ENCODE measurements at regions not wholly inside any gene's neighbourhood (a gene's known extent, or its start where the extent isn't known, plus 50 kb on each side); places are given as distances from the start of the nearest gene placed in this dataset.

DNA sequence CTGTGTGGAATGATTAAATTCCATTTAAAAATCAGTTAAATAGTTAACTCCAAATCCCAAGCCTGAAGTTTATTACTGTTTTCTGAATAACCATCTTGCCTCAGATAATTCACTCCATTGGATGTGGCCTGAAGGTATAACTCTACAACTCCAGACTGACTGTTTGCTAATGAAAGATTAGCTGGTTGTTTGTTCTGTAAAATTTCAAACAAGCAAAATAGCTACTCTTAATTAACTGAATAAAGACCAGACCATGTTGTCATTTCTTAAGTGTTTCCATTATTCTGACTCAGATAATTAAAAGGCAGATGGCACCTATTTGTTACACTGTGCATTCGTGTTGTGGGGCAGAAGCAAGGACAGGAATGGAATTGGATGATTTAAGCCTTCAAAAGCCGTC is 78.5 kb upstream of the DDIT4L start:
- Histone ChIP-seq H3K9me3 (ENCODE audit: insufficient read depth, low read length) (peaks cover 8% of the 10 kb centered on the region; the same call in 1 of the 2 replicates), H2AFZ (ENCODE audit: low read depth, low read length) (no peak overlapping the region), H3K4me1 (ENCODE audit: low read length) (no peaks in the 10 kb centered on the region), H3K27ac (ENCODE audit: low read length) (no peak overlapping the region), H3K27me3 (ENCODE audit: low read depth, low read length) (no peaks in the 10 kb centered on the region), H3K4me2 (ENCODE audit: low read length) (no peak overlapping the region), H3K9ac (ENCODE audit: low read length) (no peak overlapping the region), H4K20me1 (ENCODE audit: insufficient read depth, low read length) (no peaks in the 10 kb centered on the region), H3K36me3 (replicated peaks; ENCODE audit: low read depth, low read length) (no peaks in the 10 kb centered on the region), H3K4me3 (ENCODE audit: low read length) (no peak overlapping the region), H3K79me2 (ENCODE audit: low read length) (no peaks in the 10 kb centered on the region)
- no peak for TF ChIP-seq EZH2phosphoT487 (IDR thresholded peaks at IDR 0.05; ENCODE audit: low read depth)
- TF ChIP-seq, protein P1, sequence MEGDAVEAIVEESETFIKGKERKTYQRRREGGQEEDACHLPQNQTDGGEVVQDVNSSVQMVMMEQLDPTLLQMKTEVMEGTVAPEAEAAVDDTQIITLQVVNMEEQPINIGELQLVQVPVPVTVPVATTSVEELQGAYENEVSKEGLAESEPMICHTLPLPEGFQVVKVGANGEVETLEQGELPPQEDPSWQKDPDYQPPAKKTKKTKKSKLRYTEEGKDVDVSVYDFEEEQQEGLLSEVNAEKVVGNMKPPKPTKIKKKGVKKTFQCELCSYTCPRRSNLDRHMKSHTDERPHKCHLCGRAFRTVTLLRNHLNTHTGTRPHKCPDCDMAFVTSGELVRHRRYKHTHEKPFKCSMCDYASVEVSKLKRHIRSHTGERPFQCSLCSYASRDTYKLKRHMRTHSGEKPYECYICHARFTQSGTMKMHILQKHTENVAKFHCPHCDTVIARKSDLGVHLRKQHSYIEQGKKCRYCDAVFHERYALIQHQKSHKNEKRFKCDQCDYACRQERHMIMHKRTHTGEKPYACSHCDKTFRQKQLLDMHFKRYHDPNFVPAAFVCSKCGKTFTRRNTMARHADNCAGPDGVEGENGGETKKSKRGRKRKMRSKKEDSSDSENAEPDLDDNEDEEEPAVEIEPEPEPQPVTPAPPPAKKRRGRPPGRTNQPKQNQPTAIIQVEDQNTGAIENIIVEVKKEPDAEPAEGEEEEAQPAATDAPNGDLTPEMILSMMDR (IDR thresholded peaks at IDR 0.05; ENCODE audit: low read depth, low read length): no peak

DNA sequence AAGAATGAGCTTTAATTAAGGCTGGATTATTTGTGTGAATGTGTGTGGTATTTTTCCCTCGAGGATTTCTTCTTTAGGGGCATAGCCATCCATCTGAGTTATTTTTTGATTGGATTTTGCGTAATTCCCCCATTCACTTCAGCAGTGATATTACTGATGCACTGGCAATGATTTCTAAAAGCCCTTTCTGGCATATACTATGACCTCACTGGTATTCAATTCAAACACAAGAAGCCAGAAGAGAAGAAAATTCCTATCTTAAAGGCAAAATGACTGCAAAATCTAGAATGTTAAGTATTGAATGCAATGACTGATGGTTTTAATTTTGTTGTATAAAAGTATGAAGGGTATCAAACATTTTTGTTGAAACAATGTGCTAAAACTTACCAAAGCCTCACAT is 71.1 kb upstream of the DDIT4L start:
- Histone ChIP-seq H3K9ac (ENCODE audit: low read length) (no peak overlapping the region), H3K9me3 (ENCODE audit: insufficient read depth, low read length) (no peaks in the 10 kb centered on the region), H3K4me3 (ENCODE audit: low read length) (no peak overlapping the region), H3K79me2 (ENCODE audit: low read length) (no peaks in the 10 kb centered on the region), H3K27me3 (ENCODE audit: low read depth, low read length) (no peaks in the 10 kb centered on the region), H3K27ac (ENCODE audit: low read length) (no peak overlapping the region), H3K36me3 (replicated peaks; ENCODE audit: low read depth, low read length) (no peaks in the 10 kb centered on the region), H2AFZ (ENCODE audit: low read depth, low read length) (no peak overlapping the region), H3K4me1 (ENCODE audit: low read length) (no peaks in the 10 kb centered on the region), H3K4me2 (ENCODE audit: low read length) (no peak overlapping the region), H4K20me1 (ENCODE audit: insufficient read depth, low read length) (no peaks in the 10 kb centered on the region)
- no peak for TF ChIP-seq EZH2phosphoT487 (IDR thresholded peaks at IDR 0.05; ENCODE audit: low read depth)
- TF ChIP-seq, protein P1 (IDR thresholded peaks at IDR 0.05; ENCODE audit: low read depth, low read length): no peak

DNA sequence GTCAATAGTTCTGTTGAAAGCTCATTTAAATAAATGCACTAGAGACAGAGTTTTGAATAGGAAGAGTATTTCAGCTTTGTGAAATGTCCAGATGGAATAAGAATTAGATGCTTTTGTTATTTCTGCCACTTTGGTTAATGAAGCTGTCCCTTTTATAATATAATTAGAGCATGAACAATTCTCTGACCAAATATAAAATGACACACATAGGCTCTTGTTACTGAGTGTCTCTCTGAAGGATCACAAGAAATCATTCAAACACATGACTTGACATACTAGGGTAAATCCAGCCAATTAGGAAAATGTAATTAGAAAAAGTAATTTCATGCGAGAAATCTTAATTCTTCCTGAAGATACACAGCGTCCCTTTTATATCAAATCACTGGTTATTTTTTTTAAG is 68.4 kb upstream of the DDIT4L start:
- H3K27me3 ChIP-seq (ENCODE audit: low read depth, low read length): no peaks in the 10 kb centered on the region
- H3K27ac ChIP-seq (ENCODE audit: low read length): no peak overlapping the region
- no peak overlapping the region for H3K4me2 ChIP-seq (ENCODE audit: low read length)
- TF ChIP-seq, protein P1 (IDR thresholded peaks at IDR 0.05; ENCODE audit: low read depth, low read length): no peak
- TF ChIP-seq EZH2phosphoT487 (IDR thresholded peaks at IDR 0.05; ENCODE audit: low read depth): no peak
- H3K36me3 ChIP-seq (replicated peaks; ENCODE audit: low read depth, low read length): no peaks in the 10 kb centered on the region
- H3K4me3 ChIP-seq (ENCODE audit: low read length): no peak overlapping the region
- H3K79me2 ChIP-seq (ENCODE audit: low read length): no peaks in the 10 kb centered on the region
- no peak overlapping the region for H2AFZ ChIP-seq (ENCODE audit: low read depth, low read length)
- no peak overlapping the region for H3K9ac ChIP-seq (ENCODE audit: low read length)
- no peaks in the 10 kb centered on the region for H3K9me3 ChIP-seq (ENCODE audit: insufficient read depth, low read length)
- H3K4me1 ChIP-seq (ENCODE audit: low read length): no peaks in the 10 kb centered on the region
- no peaks in the 10 kb centered on the region for H4K20me1 ChIP-seq (ENCODE audit: insufficient read depth, low read length)

DNA sequence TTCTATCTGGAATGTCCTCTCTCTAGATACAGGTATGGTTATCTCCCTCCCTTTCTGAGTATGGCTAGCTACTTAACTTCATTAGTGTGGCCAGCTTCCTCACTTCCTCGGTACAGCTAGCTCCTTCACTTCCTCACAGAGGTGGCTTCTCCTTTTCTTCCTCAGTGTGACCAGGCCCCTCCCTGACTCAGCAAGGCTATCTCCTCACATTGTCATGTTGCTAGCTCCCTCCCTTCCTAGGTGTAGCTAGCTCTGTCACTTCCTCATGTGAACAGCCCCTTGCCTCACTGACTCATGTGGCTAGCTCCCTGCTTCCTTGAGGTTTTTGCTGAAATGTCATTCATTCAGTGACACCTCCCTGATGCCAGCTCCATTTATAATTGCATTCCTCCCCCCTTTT is 67.3 kb upstream of the DDIT4L start:
- H3K4me1 ChIP-seq (ENCODE audit: low read length): no peaks in the 10 kb centered on the region
- no peak for TF ChIP-seq EZH2phosphoT487 (IDR thresholded peaks at IDR 0.05; ENCODE audit: low read depth)
- no peaks in the 10 kb centered on the region for H3K79me2 ChIP-seq (ENCODE audit: low read length)
- H3K4me3 ChIP-seq (ENCODE audit: low read length): no peak overlapping the region
- no peaks in the 10 kb centered on the region for H3K9me3 ChIP-seq (ENCODE audit: insufficient read depth, low read length)
- H3K4me2 ChIP-seq (ENCODE audit: low read length): no peak overlapping the region
- H3K9ac ChIP-seq (ENCODE audit: low read length): no peak overlapping the region
- no peak overlapping the region for H2AFZ ChIP-seq (ENCODE audit: low read depth, low read length)
- H3K36me3 ChIP-seq (replicated peaks; ENCODE audit: low read depth, low read length): no peaks in the 10 kb centered on the region
- H3K27ac ChIP-seq (ENCODE audit: low read length): no peak overlapping the region
- H3K27me3 ChIP-seq (ENCODE audit: low read depth, low read length): no peaks in the 10 kb centered on the region
- H4K20me1 ChIP-seq (ENCODE audit: insufficient read depth, low read length): no peaks in the 10 kb centered on the region

DNA sequence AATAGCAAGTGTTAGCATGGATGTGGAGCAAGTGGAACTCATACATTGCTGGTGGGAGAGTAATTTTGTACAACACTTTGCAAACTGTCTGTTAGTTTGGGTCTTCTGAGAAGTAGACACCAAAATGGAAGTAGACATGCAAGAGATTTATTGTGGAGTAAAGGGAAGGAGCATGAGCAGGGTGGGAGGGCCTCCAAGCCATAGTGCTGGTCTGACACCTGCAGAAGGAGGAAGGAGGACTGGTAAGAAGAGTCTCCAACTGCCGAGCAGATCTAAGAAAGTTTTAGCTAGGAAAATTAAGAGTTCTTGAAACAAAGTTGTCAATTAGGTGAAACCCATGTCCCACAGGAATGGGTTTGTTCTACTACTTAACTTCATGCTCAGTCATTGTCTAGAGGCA is 64.0 kb upstream of the DDIT4L start:
- no peak overlapping the region for H2AFZ ChIP-seq (ENCODE audit: low read depth, low read length)
- H3K79me2 ChIP-seq (ENCODE audit: low read length): no peaks in the 10 kb centered on the region
- no peaks in the 10 kb centered on the region for H3K27me3 ChIP-seq (ENCODE audit: low read depth, low read length)

More for the DNA sequence above, 64.0 kb upstream of the DDIT4L start:
- no peaks in the 10 kb centered on the region for H4K20me1 ChIP-seq (ENCODE audit: insufficient read depth, low read length)
- H3K9me3 ChIP-seq (ENCODE audit: insufficient read depth, low read length): no peaks in the 10 kb centered on the region
- TF ChIP-seq EZH2phosphoT487 (IDR thresholded peaks at IDR 0.05; ENCODE audit: low read depth): no peak
- TF ChIP-seq, protein P1 (IDR thresholded peaks at IDR 0.05; ENCODE audit: low read depth, low read length): no peak
- no peak overlapping the region for H3K27ac ChIP-seq (ENCODE audit: low read length)
- H3K4me3 ChIP-seq (ENCODE audit: low read length): no peak overlapping the region
- no peaks in the 10 kb centered on the region for H3K36me3 ChIP-seq (replicated peaks; ENCODE audit: low read depth, low read length)
- H3K4me1 ChIP-seq (ENCODE audit: low read length): no peaks in the 10 kb centered on the region
- H3K4me2 ChIP-seq (ENCODE audit: low read length): no peak overlapping the region
- H3K9ac ChIP-seq (ENCODE audit: low read length): no peak overlapping the region

Data from OCI-LY3 (cell line).